Left ventricle myocardium superior (tissue), 1 donor: ENCODE measurements at regions not wholly inside any gene's neighbourhood (a gene's known extent, or its start where the extent isn't known, plus 50 kb on each side); places are given as distances from the start of the nearest gene placed in this dataset.

Experiments
- ATAC-seq: fragments of 200-7000 bp; cut with Tn5 transposase; one replicate; pipeline ENCODE4 v1.9.1; 2020; ENCODE audit warnings: mild to moderate bottlenecking, moderate library complexity
- DNase-seq: peaks from one replicate; pipeline ENCODE4 v3.0.0-alpha.2; 2020
- intact Hi-C: fragments of 100-400 bp; cut with micrococcal nuclease; formaldehyde crosslinking; loops from one replicate; pipeline ENCODE4 v1.11.0; 2022
- donor health status: DM: no; HTN: yes; CAD: no; lungs with severe emphysema.

DNA sequence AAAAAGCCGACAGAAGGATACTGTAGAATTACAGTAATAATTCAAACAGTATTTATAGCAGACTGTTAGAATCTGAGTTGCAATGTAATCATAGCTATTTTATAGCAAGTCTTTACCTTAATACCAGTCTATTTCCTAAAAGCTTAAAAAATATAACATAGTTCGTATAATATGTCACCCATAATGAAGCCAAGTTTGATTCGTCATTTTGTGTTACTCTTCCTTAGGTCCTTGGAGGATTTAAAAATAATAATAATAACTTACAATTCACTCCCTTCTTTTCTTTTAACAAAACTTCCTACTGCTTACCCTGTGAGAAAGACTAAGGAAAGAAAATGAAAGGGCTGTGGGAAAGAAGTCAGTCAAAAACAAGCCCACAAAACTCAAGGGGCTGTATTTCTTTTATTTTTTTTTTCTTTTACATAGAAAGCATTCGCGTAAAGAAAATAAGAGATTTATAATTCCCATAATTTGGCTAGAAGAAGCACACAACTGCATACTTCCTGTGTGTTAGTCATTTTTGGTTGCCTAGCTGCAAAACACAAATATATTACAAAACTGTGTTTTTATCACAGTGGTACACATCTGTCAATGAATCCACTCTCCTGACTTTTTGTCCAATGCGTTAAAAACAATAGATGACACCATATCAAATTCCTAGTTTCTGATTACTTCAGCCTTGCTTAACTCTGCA is 187.2 kb upstream of the CELF2 start:
- peak; percentile 85 for ATAC-seq
- intact Hi-C loops = no loop called here
- DNase-seq = no peak

- DNase-seq = peak; percentile 41
- intact Hi-C loops = no loop called here
- peak; percentile 66 for ATAC-seq
Measured at GRCh38 chr10:10831085-10831484, 186.6 kb upstream of the CELF2 start.

- ATAC-seq (no peak), DNase-seq (no peak)
- intact Hi-C loops = no loop called here
Measured at GRCh38 chr10:10833955-10834354, 183.7 kb upstream of the CELF2 start.

GRCh38 chr10:10844251-10844650 is 173.4 kb upstream of the CELF2 start:
- intact Hi-C loops = no loop called here
- DNase-seq = no peak
- no peak for ATAC-seq

DNA sequence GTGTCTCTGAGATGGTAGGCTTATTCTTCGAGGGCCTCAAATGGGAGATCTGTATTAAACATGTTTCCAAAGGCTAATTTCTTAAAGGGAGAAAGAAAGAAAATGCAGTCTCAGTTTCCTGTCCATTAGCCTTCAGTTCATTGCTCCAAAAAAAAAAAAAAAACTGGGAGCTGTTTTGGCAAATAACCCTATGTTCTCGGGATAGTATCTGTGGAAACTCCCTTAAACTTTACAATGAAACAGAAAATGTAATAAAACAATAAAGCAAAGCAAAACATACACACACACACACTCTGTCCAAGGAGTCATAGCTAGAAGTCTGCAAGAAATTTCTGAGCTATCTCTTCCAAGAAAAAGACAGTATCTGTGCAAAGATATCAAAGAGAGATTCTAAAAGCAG is 172.5 kb upstream of the CELF2 start:
- intact Hi-C loops = no loop called here
- ATAC-seq (no peak), DNase-seq (no peak)

- intact Hi-C loops = no loop called here
- ATAC-seq (no peak), DNase-seq (no peak)
Measured at GRCh38 chr10:10845826-10846503, 171.7 kb upstream of the CELF2 start.

- no peak for ATAC-seq
- intact Hi-C loops = no loop called here
- DNase-seq = no peak
Measured at GRCh38 chr10:10846504-10846900, 171.2 kb upstream of the CELF2 start.

DNA sequence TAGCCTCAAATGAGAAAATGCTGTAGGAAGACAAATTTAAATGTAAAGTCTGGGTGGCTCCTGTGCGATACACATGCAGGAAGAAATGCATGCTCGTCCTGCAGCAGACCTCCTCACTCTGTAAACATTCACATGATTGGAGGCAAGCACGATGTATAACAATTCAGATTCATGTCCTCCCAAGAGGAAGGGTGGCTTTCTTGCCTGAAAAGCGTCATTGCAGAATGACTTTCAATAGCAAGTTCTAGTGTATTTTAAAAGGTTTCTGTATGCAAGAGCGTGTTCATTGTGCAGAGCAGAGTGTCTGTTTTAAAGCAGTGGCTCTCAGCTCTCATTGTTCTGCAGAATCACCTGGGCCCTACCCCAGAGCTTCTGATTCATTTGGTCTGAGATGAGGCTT is 170.3 kb upstream of the CELF2 start:
- DNase-seq (no peak), ATAC-seq (no peak)
- intact Hi-C loops = no loop called here

DNA sequence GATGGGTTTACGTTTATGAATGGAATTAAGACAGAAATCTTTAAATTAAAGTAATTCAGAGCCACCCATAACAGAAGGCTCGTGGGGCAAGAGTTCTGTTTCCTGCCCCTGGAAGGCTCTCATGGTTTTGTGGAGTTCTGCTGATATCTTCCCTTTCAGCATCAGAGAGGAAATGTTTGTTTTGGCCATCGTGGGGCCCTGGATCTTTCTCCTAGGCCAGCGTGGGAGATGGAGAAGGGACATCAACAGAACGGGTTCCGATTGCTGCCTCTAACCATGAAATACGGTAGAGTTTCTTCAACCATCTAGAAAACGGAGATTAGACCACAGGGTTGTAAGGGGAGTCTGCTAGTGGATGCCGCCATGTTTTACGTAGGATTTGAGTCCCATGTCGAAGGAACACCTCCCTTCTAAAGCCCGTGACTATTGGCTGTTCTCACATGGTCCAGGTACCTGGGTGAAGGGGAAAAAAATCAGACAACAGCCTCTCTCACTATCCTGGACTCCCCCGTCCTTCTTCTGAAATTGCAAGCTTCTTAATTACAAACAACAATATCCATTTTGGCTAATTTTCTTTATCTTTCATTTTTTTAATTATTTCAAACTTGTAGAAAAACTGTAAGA is 169.1 kb upstream of the CELF2 start:
- ATAC-seq (peak; percentile 47), DNase-seq (no peak)
- intact Hi-C loops = no loop called here

GRCh38 chr10:10849306-10849705 is 168.4 kb upstream of the CELF2 start:
- intact Hi-C loops = no loop called here
- no peak for ATAC-seq
- no peak for DNase-seq

DNA sequence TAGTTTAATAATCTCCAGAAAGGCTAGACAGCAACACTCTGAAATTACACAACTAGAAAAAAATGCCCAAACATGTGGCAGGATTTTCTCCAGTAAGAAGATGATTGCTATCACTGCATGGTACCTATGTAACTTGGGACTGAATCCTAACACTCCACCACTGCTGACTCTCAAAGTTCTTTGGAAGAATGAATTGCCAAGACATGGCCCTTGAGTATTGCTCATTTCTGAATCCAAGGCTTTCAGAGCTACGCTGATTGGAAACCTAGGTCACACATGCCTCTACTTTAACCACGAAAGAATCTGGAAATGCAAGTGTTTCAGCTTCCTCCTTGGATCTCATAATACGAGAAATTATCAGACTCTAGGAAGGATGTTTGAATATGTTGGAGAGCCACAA is 167.5 kb upstream of the CELF2 start:
- ATAC-seq (peak; percentile 85), DNase-seq (no peak)
- intact Hi-C loops = no loop called here

DNA sequence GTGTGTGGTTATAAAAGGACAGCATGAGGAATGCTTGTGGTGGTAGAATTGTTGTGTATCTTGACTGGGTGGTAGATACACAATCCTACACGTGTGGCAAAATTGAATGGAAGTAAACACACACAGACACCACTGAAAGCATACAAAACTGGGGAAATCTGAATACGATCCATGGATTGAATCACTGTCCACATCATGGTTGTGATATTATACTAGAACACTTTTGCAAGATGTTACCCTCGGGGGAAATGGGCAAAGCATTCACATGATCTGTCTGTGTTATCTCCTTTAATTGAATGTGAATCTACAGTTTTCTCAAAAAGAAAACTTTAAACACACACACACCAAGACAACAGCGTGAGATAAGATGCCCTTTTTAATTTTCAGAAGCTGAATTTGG is 165.2 kb upstream of the CELF2 start:
- no peak for ATAC-seq
- intact Hi-C loops = no loop called here

GRCh38 chr10:10853954-10854353 is 163.7 kb upstream of the CELF2 start:
- no peak for ATAC-seq
- intact Hi-C loops = no loop called here
- no peak for DNase-seq

More for the DNA sequence above, 165.2 kb upstream of the CELF2 start:
- DNase-seq = no peak

- no peak for DNase-seq
- ATAC-seq = no peak
- intact Hi-C loops = no loop called here
Measured at GRCh38 chr10:10854725-10855124, 162.9 kb upstream of the CELF2 start.

DNA sequence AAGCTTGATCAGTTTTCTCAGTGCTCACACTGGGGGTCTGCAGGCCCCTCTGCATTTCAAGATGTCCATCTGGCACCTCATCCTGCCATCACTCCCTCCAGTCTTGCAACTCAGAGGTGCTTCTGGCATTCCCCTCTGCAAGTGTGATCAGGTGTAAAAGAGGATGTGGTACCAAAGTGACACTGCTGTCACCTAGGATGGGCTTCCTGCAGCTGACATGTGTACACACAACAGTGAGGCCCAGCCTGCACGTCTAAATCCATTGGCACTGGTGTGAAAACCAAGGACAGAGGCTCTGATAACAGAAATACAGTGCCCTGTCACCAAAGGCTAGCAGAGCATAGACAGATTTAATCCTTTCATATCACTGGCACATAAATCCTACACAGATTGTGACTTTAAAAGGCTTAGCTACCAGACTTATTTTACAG is 162.5 kb upstream of the CELF2 start:
- ATAC-seq = peak; percentile 71
- intact Hi-C loops = no loop called here

GRCh38 chr10:10860455-10860976 is 157.2 kb upstream of the CELF2 start:
- intact Hi-C loops = no loop called here
- ATAC-seq = no peak
- no peak for DNase-seq

More for the DNA sequence above, 162.5 kb upstream of the CELF2 start:
- DNase-seq = no peak

DNA sequence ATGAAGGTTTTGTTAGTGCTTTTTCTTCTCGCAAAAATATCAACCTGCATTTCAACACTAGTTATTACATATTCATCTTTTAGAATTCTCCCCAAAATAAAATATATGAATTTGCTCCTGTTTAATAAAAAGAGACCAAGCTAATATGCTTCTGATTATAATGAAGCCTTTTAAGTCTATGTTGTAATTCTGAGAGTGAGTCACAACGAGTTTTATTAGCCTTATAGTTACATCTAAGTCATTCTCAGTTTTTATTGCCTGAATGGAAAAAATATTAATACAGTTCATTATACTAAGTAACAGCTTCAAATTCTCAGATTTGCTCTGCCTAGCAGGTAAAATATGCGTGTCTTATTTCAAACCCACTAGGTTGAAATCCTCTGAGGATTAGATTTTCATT is 152.4 kb upstream of the CELF2 start:
- intact Hi-C loops = no loop called here
- no peak for DNase-seq

GRCh38 chr10:10865913-10866312 is 151.8 kb upstream of the CELF2 start:
- intact Hi-C loops = no loop called here
- no peak for ATAC-seq
- no peak for DNase-seq

More for the DNA sequence above, 152.4 kb upstream of the CELF2 start:
- no peak for ATAC-seq

DNA sequence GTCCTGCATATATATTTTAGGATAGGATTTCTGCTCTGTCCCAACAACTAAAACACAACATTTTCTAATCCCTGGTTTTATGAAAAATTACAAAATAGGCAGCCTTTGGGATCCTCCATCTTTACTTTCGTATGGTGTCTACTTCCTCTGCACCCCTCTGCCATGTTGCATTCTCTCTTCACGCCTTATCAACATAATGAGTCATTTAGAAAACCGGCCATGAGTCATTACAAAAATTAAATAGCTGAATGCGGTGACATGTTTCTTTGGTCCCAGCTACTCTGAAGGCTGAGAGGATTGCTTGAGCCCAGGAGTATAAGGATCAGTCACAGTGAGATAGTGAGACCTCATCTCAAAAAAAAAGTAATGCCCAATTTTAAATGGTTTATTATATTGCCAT is 148.1 kb upstream of the CELF2 start:
- intact Hi-C loops = no loop called here
- DNase-seq = no peak
- no peak for ATAC-seq

DNA sequence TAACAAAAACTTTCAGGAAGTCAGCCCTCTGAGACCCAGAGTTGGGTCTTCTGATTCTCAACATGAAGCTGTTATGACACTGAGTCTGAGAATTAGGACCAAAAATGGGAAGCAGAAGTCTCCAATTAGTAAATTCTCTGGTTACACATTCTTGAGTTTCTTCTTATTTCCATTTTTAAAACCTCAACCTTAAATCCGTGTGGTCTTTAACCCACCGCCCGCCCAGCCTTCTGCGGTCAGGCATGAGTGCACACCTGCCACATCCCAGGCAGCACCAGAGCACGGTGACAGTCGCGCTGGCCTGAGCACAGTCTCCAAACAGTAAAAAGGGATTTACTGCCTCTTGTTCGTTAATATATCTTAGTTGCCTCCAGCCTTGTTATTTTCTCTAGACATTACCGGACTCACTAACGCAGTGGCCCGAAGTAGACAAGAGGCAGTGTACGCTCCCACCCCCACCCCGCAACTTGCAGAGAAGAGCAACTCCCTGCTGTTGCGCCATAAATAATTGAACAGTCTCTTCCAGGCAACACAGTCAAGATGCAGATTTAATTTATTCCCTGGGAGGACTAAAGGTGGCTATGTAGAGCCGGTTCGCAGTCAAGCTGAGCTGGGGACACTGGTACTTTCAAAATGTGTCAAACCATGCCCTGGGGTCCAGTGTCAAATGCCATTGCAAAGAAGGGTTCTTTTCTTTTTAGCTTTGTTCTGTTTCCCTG is 147.0 kb upstream of the CELF2 start:
- ATAC-seq (peak; percentile 15), DNase-seq (no peak)
- intact Hi-C loops = no loop called here
